Fibroblast of the aortic adventitia (primary cell): ENCODE measurements at regions not wholly inside any gene's neighbourhood (a gene's known extent, or its start where the extent isn't known, plus 50 kb on each side); places are given as distances from the start of the nearest gene placed in this dataset.
A peak's percentile ranks its signal among the peaks of the same experiment; 100 is the strongest.

ENCODE experiments used
- DNase-seq: peaks from one replicate; pipeline ENCODE4 v3.0.0-alpha.2; 2010; ENCODE audit warnings: low read depth
- H3K4me3 ChIP-seq: 2 replicates; pipeline ENCODE4 v1.5.1; 2011; ENCODE audit warnings: low read depth, mild to moderate bottlenecking, control low read depth, low read length, moderate library complexity
- CTCF ChIP-seq: IDR thresholded peaks from 2 replicates; pipeline ENCODE4 v1.5.1; 2011; ENCODE audit warnings: mild to moderate bottlenecking, low read length, control low read depth, inconsistent platforms; ENCODE audit not compliant: insufficient read depth

- no peak for DNase-seq
- TF ChIP-seq CTCF = no peak
- H3K4me3 ChIP-seq = no peak overlapping the region
Observed at GRCh38 chr9:22198681-22199080, 189.6 kb upstream of the CDKN2B start.

GRCh38 chr9:22201256-22201655 is 192.2 kb upstream of the CDKN2B start:
- no peak overlapping the region for H3K4me3 ChIP-seq
- no peak for DNase-seq
- TF ChIP-seq CTCF = no peak

- DNase-seq = peak; percentile 64
- TF ChIP-seq CTCF = no peak
- no peak overlapping the region for H3K4me3 ChIP-seq
Observed at GRCh38 chr9:22203371-22204138, 194.4 kb upstream of the CDKN2B start.

GRCh38 chr9:22204240-22204639 is 195.1 kb upstream of the CDKN2B start:
- TF ChIP-seq CTCF = no peak

GRCh38 chr9:22206833-22207232 is 197.7 kb upstream of the CDKN2B start:
- no peak for DNase-seq
- TF ChIP-seq CTCF = no peak
- no peak overlapping the region for H3K4me3 ChIP-seq

More at GRCh38 chr9:22204240-22204639, 195.1 kb upstream of the CDKN2B start:
- no peak for DNase-seq
- H3K4me3 ChIP-seq = no peak overlapping the region

- H3K4me3 ChIP-seq = no peak overlapping the region
- no peak for TF ChIP-seq CTCF
- DNase-seq = peak; percentile 53
Observed at GRCh38 chr9:22208846-22209585, 199.9 kb upstream of the CDKN2B start.
